ENCODE measurements at regions not wholly inside any gene's neighbourhood (a gene's known extent, or its start where the extent isn't known, plus 50 kb on each side); places are given as distances from the start of the nearest gene placed in this dataset.

DNA sequence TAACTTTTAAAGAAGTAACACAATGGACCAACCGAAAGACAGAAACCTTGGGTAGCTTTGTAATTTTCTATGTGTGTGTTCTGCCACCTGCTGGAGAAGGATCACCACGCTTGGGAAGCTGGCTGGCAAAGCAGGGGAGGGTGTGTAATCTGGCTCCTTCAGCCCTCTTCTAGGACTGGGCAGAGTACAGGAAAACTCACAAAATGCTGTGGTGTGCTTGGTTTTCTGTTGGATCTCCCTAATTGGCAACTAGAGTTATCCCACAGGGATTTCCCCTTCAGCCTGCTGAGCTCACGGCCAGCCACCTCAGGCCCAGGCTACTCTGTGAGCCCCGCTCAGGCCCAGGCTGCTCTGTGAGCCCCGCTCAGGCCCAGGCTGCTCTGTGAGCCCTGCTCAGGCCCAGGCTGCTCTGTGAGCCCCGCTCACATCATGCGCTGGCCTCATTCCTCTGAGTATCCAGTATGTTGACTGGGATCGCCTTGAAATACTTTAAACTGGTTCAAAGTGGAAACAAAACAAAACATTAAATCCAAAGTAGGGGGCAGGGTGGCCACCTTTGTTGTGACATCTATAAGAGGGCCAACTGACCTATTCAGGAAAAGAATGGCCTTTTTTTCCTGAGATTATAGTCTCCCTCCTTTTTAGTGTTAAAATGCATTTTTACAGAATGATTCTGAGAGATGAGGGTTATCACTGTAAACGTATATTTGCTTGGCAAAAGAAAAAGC, 52.0 kb upstream of the RNU6-8 start:
- peak; percentile 51 to 59 (median 53) for DNase-seq (ENCODE audit: low read depth in 4 of 4, low spot score in 3 of 4)

DNA sequence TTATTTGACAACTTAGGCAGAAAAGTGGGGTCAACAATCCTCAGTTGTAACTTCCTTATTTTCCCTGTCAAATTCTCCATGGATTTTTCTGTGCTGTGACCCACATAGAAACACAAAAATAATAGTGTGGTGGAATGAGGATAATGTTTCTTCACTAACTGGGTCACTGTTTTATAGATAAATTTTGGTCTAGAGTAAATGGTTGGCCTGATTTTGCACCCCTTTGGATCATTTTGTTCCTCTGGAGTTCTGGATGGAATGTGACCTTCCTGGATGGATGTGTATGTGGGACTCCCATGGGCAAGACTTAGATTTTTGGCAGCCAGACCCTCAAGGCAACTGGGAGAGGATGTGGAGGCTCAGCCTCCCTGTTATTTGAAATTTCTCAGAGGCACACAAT, 52.7 kb upstream of the RNU6-8 start:
- DNase-seq (ENCODE audit: low read depth in 4 of 4, low spot score in 3 of 4), result no peak

- no peak for DNase-seq (ENCODE audit: low read depth in 4 of 4, low spot score in 3 of 4)
Measured at GRCh38 chr14:32256576-32256975, 53.5 kb upstream of the RNU6-8 start.

- DNase-seq (ENCODE audit: low read depth in 4 of 4, low spot score in 3 of 4), result no peak
Measured at GRCh38 chr14:32258336-32258993, 55.4 kb upstream of the RNU6-8 start.

DNA sequence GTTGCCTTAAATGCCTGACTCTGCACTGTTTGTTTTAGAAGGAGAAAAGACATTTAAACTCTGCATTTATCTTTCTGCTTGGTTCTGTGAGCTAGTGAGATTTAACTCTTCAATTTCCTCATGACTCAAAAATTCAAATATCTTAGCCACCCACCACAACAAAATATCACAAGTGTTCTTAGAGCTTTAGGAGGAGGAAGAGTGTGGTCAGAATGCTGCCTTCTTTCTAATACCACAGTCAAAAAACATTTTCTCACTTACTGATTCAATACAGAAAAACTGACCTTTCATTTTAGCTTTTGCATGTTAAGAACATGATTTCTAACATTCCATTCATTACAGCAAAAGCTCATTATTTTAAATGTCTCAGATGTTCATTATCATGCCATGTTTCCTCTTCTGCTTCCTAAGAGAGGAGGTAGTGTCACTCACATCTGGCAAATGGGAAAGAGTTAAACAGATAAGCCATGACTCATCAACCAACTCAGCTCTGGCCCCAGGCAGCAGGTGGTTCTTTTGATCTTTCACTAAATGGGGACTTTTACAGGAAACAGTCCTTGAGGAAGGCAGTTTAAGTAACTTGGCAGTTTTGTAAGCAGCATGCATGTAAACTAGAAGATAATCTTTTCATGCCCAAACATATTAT, 56.4 kb upstream of the RNU6-8 start:
- no peak for DNase-seq (ENCODE audit: low read depth in 4 of 4, low spot score in 3 of 4)

DNA sequence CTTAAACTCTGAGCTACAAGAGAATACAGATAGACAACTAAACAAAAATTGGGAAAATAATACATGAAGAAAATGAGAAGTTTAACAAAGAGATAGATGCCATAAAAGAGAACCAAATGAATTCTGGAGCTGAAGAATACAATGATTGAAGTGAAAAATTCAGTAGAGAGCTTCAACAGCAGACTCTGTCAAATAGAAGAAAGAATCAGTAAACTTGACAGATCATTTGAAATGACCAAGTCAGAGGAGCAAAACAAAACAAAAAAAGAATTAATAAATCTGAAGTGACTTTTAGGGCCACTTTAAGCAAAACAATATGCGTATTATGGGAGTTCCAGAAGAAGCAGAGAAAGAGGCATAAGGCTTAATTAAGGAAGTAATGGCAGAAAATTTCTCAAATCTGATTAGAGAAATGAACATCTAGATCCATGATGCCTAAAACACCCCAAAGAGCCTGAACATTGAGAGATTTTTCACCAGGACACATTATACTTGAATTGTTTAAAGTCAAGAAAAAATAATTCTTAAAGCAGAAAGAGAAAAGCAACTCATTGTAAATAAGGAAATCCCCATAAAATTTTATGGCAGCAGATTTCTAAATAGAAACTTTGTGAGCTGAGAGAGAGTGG, 61.0 kb upstream of the RNU6-8 start:
- no peak for DNase-seq (ENCODE audit: low read depth in 4 of 4, low spot score in 3 of 4)

GRCh38 chr14:32265584-32265983, 62.5 kb upstream of the RNU6-8 start:
- no peak for DNase-seq (ENCODE audit: low read depth in 4 of 4, low spot score in 3 of 4)

DNA sequence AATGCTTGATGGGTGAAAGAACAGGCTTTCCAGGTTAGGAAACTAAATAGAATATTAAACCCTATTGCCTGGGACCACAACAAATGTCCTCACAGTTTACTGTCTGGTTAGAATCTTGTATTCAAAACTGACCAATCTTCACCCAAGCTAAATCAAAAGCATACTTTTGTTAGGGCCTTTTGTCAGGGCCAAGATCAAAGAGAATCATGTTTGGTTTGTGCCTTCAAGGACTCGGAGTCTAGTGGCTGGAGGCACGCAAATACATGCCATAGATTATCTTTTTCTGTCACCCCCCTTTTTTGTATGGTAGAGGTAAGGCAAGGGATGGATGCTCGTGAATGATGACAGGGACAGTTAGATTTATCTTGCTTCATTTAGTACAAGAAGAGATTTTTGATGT, 51.1 kb upstream of the AKAP6 start:
- DNase-seq (ENCODE audit: low read depth in 4 of 4, low spot score in 3 of 4), result no peak
